Caki2 (cell line): ENCODE measurements at regions not wholly inside any gene's neighbourhood (a gene's known extent, or its start where the extent isn't known, plus 50 kb on each side); places are given as distances from the start of the nearest gene placed in this dataset.
A peak's percentile ranks its signal among the peaks of the same experiment; 100 is the strongest.

Experiments used
- DNase-seq: peaks from one replicate; pipeline ENCODE4 v3.0.0-alpha.2; 2015; ENCODE audit warnings: low read depth
- in situ Hi-C: cut with HindIII; loops from 2 replicates; pipeline ENCODE4 v1.10.0; 2016; ENCODE audit warnings: low sequenced_read_pairs, low pct_unique_long_range_greater_than_20kb, mixed read lengths

DNA sequence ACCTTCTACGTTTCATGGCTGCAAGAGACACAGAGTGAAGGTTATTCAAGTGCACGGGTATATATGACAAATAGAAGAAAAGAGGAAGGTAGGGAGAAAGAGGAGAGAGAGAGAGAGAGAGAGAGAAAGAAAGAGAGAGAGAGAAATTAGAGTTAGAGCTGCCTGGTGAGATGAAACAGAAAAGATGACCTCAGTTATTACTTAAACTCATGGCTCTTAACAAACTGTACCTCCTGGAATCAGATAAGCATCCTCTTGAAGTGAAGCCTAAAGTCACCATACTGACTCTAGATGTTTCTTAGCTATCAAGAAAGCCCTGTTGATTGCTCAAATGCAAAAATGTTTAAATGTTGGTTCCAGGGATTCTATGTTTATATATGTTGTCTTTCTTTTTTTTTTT is 597.7 kb upstream of the ZP4 start:
- in situ Hi-C loops: no loop called here
- no peak for DNase-seq

DNA sequence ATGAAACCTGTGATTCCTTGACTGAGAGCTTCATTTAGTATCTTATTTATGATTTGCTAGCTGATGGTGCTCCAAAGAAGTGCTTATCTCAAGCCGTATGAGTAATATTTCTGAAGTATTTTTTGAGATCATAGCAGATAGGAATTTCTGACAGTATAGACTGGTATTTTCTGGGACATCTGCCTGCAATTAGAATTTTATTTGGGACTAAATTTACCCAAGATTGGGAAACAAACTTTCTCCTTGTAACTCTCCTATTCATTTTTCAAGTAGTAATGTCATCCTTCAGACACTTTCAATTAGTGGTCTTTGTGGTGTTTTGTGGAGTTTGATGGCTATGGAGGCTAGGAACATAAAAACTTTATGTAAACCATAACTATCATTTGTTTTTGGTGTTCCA is 597.2 kb upstream of the ZP4 start:
- in situ Hi-C loops: no loop called here
- no peak for DNase-seq

DNA sequence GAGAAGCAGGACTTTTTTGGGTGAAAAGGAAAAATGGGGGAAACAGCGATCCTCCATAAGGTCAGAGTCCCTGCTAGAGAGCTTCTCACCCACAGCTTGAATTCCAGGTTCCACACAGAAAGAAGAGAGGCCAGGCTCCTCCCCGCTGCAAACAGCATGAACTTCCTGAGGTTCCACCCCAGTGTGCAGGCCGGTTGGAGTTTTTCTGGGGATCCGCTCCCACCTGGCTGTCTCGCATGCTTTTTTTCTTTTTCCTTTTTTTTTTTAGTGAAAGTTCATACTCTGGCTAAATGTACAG is 595.1 kb upstream of the ZP4 start:
- DNase-seq: no peak

DNA sequence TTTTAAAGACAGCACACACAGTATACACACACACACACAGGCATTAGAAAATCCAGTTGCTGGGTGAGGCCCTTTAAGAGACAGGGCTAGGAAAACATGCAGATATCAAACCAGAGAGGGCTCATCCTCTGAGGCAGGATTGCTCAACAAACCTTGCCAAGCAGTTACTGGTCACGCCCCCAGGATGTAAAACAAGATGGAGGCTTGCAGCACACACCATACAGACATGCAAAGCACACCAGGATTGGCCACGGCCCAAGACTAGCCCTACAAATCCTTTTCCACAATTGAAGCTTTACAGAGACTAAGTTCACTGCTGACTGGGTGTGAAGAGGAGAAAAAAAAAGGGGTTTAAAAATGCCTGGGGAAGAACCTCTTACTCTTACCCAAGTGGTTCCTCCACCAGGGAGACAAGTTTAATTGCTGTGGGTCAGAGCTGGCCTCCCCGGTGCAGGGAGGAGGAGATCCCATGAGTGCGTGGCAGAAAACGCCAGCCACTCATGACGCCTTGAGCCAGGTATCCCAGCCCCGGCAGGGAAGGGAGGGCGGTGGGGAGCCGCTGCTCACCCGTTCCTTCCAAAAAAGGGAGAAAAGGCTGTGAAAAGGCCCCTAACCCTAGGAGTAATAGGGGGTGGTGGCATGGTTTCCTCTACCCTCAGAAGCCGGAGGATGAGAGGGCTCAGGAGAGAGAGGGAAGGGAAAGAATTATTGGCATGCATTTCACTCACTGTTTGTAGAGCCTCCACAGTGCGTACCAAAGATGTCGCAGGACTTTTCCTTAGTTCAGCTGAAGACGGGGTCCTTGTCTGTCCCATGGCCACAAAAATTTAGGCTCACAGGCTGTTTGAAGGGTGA is 594.6 kb upstream of the ZP4 start:
- DNase-seq: no peak
- in situ Hi-C loops: no loop called here

More for the DNA sequence above, 595.1 kb upstream of the ZP4 start:
- in situ Hi-C loops: no loop called here

DNA sequence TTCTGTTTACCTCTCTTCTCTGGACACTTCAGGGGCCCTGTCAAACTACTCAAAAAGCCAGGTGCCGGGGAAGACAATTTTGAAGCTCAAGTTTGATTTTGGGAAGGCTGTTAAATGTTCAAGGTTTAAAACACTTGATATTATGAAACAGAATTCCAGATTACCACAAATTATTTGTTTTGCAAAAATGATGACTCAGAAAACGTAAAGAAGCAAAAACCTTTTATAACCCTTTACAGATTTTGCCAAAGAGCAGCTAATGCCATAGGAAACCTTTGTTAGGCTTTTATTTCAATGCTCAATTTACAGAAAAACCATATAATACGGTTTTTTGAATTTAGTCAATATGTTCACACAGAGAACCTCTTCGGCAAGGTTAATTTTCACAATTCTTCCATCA is 593.4 kb upstream of the ZP4 start:
- in situ Hi-C loops: no loop called here
- DNase-seq: no peak

DNA sequence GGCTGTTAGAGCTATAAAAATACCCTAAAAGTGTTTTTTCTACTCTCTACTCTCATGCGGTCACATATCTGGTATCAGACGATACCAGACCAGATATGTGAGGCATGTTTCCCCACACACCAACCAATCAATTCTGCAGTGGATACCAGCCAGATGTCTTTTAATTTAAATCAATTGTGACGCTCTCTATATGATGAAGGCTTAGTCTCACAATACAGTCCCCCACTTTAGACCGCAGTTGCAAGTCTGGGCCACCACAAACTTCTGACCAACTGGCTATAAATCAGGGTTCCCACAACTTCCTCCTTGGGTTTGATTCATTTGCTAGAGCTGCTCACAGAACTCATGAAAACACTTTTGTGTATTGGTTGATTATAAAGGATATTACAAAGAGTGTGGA is 586.1 kb upstream of the ZP4 start:
- in situ Hi-C loops: no loop called here
- DNase-seq: no peak

DNA sequence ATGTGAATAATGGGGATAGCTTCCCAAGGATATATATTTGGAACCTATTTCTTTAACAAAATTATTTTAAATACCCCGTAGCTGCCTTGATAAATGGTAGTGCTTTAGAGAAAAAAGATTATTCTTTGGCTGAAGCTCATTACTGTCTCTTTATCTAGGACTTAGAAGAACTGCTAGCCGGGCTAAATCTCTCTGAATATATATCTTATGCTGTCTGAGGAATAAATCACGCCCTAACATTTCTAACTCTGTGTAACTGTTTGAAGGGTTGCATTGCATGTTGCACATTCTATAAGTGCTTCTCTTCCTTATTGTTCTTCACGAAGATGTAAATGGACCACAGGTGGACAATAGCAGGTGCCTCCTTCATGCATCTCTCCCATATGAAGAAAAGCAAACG is 585.0 kb upstream of the ZP4 start:
- in situ Hi-C loops: no loop called here

DNA sequence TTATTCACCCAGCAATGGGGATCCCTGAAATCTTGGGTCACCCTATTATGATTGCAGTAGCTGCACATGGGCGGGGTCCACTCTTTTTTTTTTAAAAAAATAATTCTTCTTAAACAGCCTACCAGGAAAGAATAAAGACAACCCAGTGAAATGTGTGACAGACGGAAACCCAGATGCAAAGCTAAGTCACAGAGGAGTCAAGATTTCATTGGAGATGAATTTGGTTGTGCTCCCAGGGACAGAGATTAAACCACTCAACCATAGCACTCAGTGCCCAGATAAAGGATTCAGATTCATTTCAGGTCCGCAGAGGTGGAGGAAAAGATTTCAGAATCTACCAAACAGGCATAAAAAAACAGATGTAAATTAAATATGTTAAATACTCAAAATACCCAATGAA is 583.5 kb upstream of the ZP4 start:
- in situ Hi-C loops: no loop called here
- DNase-seq: no peak

More for the DNA sequence above, 585.0 kb upstream of the ZP4 start:
- DNase-seq: no peak

DNA sequence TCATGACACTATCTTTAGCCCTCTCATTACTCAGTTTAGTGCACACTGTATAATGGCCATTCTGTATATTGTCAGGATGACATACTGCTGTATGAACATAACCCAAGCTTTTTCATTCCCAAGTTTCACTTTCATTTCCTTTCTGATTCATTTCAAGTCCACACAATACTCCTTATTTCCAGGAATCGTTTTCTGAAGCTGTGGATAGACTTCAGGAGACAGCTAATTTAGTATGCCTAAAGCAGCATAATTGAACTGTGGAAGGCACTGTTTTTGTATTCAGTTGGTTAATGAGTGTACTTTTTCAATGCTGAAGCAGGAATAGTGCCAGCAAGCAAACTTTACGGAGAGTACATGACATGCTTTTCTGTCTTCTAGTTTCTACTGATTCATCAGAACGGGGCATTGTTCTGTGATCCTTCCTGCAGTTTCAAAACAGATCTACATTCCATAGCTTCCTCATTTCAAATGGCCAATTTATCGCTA is 578.5 kb upstream of the ZP4 start:
- in situ Hi-C loops: no loop called here

DNA sequence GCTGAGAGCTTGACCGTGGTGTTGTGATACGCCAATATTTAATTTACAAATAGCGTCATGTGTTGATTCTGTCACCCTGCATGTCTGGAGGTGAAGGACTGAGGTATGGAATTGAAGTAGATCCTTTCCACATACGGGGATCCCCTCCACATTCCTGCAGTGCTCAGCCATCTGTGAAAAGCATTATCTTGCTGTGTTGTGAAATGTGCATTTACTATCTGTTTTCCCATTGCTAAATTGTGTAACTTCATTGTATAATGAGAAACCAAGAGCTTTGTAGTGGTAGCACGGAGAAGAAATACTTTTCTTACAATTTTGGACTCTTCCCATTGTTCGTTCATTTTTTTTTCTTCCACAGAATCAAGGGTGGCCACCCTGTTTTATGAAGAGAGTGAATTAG is 577.3 kb upstream of the ZP4 start:
- in situ Hi-C loops: no loop called here

More for the DNA sequence above, 578.5 kb upstream of the ZP4 start:
- peak; percentile 7 for DNase-seq

DNA sequence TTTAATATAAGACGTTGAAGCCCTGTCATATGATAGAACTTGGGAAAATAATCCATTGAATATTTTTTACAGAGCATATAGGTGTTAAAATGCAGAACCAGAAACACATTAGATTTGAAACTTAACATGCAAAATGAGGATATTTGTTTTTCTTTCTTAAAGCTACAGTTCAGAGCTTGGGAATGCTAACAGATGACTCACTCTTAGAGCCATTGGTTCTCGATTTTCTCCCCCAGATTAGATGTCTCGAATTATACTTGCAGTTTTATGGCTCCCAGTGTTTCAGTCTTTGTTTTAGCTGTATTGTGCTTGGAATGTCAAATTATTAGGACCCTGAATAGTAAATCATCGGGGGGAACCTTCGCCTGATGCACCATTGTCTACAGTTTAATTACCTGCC is 575.7 kb upstream of the ZP4 start:
- in situ Hi-C loops: no loop called here

More for the DNA sequence above, 577.3 kb upstream of the ZP4 start:
- DNase-seq: no peak

DNA sequence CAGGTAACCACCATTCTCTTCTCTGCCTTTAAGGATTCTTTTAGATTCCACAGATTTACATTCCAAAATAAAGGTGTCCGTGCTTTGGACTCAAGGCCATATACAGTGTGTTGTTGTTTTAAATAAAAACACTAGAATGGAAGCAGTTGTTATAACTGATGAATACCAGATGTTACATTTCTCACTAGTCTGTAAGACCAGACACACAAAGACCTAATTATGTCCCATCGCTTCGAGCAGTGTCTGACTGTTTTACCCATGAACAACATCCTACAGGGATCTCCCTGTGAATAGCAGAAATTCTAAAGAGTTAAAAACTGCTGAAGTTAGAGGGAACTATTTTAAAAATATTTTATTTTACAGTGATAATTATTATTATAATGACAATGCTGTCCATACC is 574.7 kb upstream of the ZP4 start:
- no peak for DNase-seq
- in situ Hi-C loops: no loop called here

More for the DNA sequence above, 575.7 kb upstream of the ZP4 start:
- DNase-seq: no peak

DNA sequence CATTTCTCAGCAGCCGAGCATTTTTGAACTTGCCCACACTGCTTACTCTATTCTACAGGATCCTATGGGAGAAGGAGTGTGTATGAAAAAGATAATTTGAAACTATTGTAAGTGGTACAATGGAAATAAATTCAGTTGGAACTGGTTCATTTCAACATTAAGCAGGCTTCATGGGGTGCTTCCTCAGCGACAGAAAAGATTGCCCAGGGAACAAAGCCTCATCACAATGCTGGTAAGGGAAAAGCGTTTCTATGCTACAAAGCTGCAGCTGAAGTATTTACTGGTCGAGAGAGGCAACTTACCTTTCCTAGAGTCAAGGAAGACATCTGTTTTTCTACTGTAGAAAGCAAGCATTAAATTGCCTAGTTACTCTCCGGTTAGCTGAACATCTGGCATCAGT is 568.2 kb upstream of the ZP4 start:
- DNase-seq: no peak

DNA sequence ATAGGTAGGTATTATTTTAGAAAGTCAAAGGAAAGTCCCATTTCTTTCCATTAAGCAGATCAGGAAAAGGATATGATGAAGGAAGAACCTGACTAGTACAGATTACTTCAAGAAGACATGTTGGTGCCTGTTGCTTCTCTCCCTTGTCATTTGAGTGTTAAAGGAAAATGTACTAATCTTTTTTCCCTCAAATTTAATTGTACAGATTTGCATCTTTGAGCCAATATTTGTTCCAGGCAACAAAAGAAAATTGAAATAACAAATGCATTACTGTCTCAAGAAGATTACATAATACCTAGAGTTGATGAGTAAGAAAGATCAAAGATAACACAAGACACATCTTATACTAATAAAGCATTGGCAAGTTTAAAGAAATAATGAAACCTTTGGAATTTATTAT is 566.9 kb upstream of the ZP4 start:
- no peak for DNase-seq
- in situ Hi-C loops: no loop called here

More for the DNA sequence above, 568.2 kb upstream of the ZP4 start:
- in situ Hi-C loops: no loop called here

DNA sequence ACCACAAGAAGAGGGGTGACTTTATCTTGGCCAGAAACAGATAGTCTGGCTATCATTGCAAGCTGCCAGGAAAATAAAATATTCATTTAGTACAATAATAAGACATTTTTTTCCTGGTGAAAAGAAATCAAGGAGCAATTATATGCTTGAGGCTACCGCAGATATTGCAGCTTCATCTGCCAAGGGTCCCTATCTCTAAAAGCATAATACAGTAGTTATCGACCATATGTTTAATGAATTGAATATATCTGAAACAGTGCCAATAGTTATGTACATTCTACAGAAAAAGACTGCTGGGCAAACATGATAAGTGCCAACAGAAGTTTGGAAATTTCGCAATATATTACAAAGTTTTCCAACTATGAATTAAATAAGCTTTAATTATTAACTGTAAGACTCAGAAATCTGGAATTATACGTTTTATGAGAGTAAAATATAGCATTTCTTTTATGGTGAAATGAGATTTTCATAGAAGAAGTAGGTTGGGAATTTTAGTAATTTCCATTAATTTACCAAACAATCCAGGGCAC is 561.1 kb upstream of the ZP4 start:
- DNase-seq: no peak
- in situ Hi-C loops: no loop called here

DNA sequence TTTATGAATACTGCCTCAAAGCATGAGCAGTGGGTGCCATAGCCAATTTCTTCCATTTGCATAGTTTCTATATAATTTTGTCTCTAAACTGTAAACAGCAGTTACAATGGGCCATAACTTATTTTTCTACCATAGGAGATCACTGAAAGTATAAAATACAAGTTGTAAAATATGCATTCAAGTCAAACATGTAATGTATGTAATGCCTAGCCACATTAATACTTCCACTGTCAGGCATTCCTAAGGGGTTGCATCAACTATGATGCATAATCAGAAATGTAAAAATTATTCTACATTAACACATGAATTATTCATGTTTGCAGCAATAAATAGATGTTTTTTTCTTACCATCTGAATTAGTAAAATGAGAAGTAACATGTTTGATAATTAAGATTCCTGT is 560.3 kb upstream of the ZP4 start:
- no peak for DNase-seq
- in situ Hi-C loops: no loop called here

DNA sequence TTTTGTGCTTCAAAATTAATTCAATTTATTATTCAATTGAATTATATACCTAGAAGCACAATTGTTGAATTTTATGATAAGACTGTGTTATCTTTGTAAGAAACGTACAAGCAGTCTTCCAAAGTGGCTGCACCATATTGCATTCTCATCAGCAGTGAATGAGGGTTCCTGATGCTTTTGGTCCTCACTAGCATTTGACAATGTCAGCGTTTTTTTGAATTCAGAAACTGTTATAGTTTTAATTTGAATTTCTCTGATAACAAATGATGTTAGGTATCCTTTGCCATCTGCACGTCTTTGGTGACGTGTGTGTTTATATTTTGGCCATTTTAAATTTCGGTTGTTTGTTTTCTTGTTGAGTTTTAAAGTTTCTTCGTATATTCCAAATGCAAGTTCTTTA is 553.0 kb upstream of the ZP4 start:
- no peak for DNase-seq
- in situ Hi-C loops: no loop called here

DNA sequence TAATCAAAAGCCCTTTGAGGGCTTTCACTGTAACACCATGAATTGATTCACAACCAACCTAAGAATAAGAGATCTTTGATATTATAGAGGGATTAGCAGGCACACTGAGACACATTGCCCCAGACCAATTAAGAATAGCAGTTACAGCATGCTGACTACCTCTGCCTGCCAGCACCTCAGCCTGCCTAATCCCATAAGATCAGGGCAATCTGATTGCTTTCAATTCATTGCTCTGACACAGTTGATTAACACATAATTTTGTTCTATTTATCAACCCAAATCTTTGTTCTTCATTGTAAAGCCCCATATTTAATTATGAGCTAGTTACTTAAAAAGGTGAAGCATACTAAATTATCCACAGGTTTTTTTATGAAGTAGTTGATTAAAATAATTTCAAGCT is 548.8 kb upstream of the ZP4 start:
- in situ Hi-C loops: no loop called here
- no peak for DNase-seq

DNA sequence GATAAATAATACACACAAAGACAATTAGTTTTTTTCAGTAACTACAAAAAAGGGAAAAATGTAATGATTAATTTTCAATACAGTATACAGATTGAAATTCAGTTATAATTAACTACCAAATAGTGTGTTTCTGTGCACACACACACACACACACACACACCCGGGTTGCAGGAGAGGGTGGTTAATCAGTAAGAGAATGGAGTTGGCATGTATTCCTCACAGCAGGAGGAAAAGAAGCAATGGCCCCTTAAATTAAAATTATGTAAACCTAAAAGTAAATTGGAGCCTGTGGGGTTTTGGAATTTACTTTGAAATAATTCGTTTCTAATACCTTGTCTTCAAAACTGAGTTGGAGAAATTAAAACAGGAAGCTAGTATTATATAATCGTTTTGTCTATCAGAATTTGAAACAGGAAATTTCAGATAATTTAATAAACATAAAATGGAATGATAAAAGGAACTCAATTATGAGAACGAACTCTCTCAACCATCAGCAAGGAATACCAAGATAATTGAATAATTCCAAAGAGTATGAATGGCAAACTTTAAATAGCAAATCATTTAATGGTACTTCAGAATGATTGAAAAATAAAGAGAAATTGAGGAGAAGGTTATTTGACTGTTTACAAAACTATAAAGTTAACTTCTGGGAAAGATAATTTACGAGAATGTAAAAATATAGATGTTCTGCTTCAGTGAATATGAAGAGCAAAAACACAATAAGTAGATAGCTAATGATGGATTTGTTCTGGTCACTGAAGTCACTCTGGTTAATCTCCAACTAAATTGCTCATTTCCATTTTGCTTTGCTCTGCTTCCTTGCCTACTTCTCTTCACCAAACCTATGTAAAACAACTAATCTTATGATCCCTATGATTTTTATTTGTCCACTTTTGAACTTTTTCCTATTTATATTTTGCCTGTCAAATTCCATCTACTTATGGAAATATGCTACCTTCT is 547.9 kb upstream of the ZP4 start:
- peak; percentile 75 for DNase-seq
- in situ Hi-C loops: no loop called here
